ENCODE measurements at regions not wholly inside any gene's neighbourhood (a gene's known extent, or its start where the extent isn't known, plus 50 kb on each side); places are given as distances from the start of the nearest gene placed in this dataset.

- intact Hi-C loops (cut with micrococcal nuclease) = no loop called here
- no peaks in the 10 kb centered on the region for H3K4me1 ChIP-seq (ENCODE audit: control insufficient read depth, insufficient read depth, low read length)
- no peaks in the 10 kb centered on the region for H3K9me1 ChIP-seq (ENCODE audit: insufficient read depth, low read length)
- no peaks in the 10 kb centered on the region for H3K79me1 ChIP-seq (ENCODE audit: low read depth in 1 of 2, low read length in 2 of 2)
- no peak overlapping the region for H4K5ac ChIP-seq (ENCODE audit: low read depth, low read length)
- H3K56ac ChIP-seq (ENCODE audit: extremely low read depth, insufficient read depth, low read length) = no peak overlapping the region
- no peak overlapping the region for H4K91ac ChIP-seq (ENCODE audit: insufficient read depth, low read depth, low read length)
- H4K20me1 ChIP-seq (ENCODE audit: insufficient read depth, low read length) = no peaks in the 10 kb centered on the region
- in situ Hi-C loops (cut with MboI; ENCODE audit: low sequenced_read_pairs) = no loop called here
- H3K4me2 ChIP-seq (ENCODE audit: low read depth, low read length) = no peak overlapping the region
- H2AK9ac ChIP-seq (replicated peaks; ENCODE audit: low read depth, low read length, poor library complexity) = no peak overlapping the region
- H3K4ac ChIP-seq (ENCODE audit: low read depth, low read length) = no peak overlapping the region
- H3K18ac ChIP-seq (ENCODE audit: low read depth, low read length) = no peak overlapping the region
- H2BK120ac ChIP-seq (ENCODE audit: low read depth, low read length) = no peak overlapping the region
- no peak overlapping the region for H3K27ac ChIP-seq (ENCODE audit: insufficient read depth, low read length)
- BruUV-seq (replicated peaks) = no TSS peak
- H3K27me3 ChIP-seq (ENCODE audit: control insufficient read depth, insufficient read depth, low read length) = no peaks in the 10 kb centered on the region
- no peak overlapping the region for H2AFZ ChIP-seq (replicated peaks; ENCODE audit: low read length, poor library complexity)
- H2BK5ac ChIP-seq (ENCODE audit: low read depth, low read length, poor library complexity, severe bottlenecking) = no peak overlapping the region
- H3K14ac ChIP-seq (replicated peaks; ENCODE audit: low read depth, low read length) = no peak overlapping the region
- no peak overlapping the region for H2BK20ac ChIP-seq (ENCODE audit: low read depth, low read length)
- H3K23ac ChIP-seq (ENCODE audit: low read depth, low read length) = no peak overlapping the region
- TF ChIP-seq CEBPB (IDR thresholded peaks at IDR 0.05; ENCODE audit: low read depth, low read length) (no peak), FOS (IDR thresholded peaks at IDR 0.05; ENCODE audit: low read depth, low read length) (no peak), RFX5 (IDR thresholded peaks at IDR 0.05; ENCODE audit: low read depth, low read length) (no peak), BHLHE40 (IDR thresholded peaks at IDR 0.05; ENCODE audit: low read depth, low read length) (no peak), RAD21 (IDR thresholded peaks at IDR 0.05; ENCODE audit: low read length) (no peak), USF2 (IDR thresholded peaks at IDR 0.05; ENCODE audit: low read depth, low read length) (no peak), MXI1 (IDR thresholded peaks at IDR 0.05; ENCODE audit: borderline replicate concordance, low read depth, low read length) (no peak), POLR2A (IDR thresholded peaks at IDR 0.05; ENCODE audit: low read depth, low read length) (no peak), MAZ (IDR thresholded peaks at IDR 0.05; ENCODE audit: borderline replicate concordance, low read depth, low read length) (no peak), SMC3 (IDR thresholded peaks at IDR 0.05; ENCODE audit: low read depth, low read length) (no peak)
- TF ChIP-seq, protein P1, sequence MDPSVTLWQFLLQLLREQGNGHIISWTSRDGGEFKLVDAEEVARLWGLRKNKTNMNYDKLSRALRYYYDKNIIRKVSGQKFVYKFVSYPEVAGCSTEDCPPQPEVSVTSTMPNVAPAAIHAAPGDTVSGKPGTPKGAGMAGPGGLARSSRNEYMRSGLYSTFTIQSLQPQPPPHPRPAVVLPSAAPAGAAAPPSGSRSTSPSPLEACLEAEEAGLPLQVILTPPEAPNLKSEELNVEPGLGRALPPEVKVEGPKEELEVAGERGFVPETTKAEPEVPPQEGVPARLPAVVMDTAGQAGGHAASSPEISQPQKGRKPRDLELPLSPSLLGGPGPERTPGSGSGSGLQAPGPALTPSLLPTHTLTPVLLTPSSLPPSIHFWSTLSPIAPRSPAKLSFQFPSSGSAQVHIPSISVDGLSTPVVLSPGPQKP (IDR thresholded peaks at IDR 0.05; ENCODE audit: borderline replicate concordance, low read depth, low read length) = no peak
- dilution Hi-C loops (cut with HindIII; ENCODE audit: low sequenced_read_pairs, unreplicated experiment) = no loop called here
- ATAC-seq (ENCODE audit: low read depth) = no peak
- H4K8ac ChIP-seq (ENCODE audit: low read depth in 2 of 2, low read length in 2 of 2) = no peak overlapping the region
- H2BK15ac ChIP-seq (ENCODE audit: low read depth, low read length) = no peak overlapping the region
- no peak overlapping the region for H2AK5ac ChIP-seq (ENCODE audit: low read depth, low read length)
- WGBS, 2 experiments (ENCODE audit: extremely low coverage in 2 of 2, insufficient read length in 1 of 2) = no CpG with 5 or more reads among the region's 3 CpGs
- no peaks in the 10 kb centered on the region for H3K9me3 ChIP-seq (ENCODE audit: control insufficient read depth, insufficient read depth, low read length)
- DNase-seq = no peak
- no peak overlapping the region for H3K9ac ChIP-seq (ENCODE audit: low read depth, low read length)
- H3K36me3 ChIP-seq (ENCODE audit: control insufficient read depth, insufficient read depth, low read length) = no peaks in the 10 kb centered on the region
- no peak overlapping the region for H3K4me3 ChIP-seq (ENCODE audit: insufficient read depth, low read depth, low read length)
- ChIA-PET POLR2A (ENCODE audit: unreplicated experiment) (no interaction called here), CTCF (interaction anchor here (0.6 kb wide), 1 partner anchor 115 kb away, joined by 3 read pairs; no protein-coding TSS in a partner anchor)
Observed at GRCh38 chr3:24623657-24624056, 129.0 kb upstream of the THRB start.
